ENCODE measurements at regions not wholly inside any gene's neighbourhood (a gene's known extent, or its start where the extent isn't known, plus 50 kb on each side); places are given as distances from the start of the nearest gene placed in this dataset.

GRCh38 chr18:10182009-10182624, 268.3 kb downstream of the VAPA start:
- Histone ChIP-seq H3K4me1 (ENCODE audit: control insufficient read depth in 5 of 5, insufficient read depth in 5 of 5, low read length in 5 of 5) (no peaks in the 10 kb centered on the region), H3K9me3 (ENCODE audit: control insufficient read depth in 4 of 4, insufficient read depth in 3 of 4, low read length in 3 of 4) (no peaks in the 10 kb centered on the region), H3K4me3 (no peak overlapping the region), H3K27ac (ENCODE audit: low read depth in 1 of 2, low read length in 1 of 2) (no peak overlapping the region), H3K9ac (ENCODE audit: insufficient read depth in 1 of 2, low read length in 2 of 2) (no peak overlapping the region), H3K36me3 (ENCODE audit: control insufficient read depth in 4 of 4, insufficient read depth in 4 of 4, low read length in 4 of 4) (no peaks in the 10 kb centered on the region), H3K27me3 (ENCODE audit: control insufficient read depth in 3 of 3, insufficient read depth in 3 of 3, low read length in 2 of 3) (no peaks in the 10 kb centered on the region)
- ATAC-seq (ENCODE audit: insufficient read depth, low FRiP score) (no peak), DNase-seq (no peak)
- TF ChIP-seq, protein P1, sequence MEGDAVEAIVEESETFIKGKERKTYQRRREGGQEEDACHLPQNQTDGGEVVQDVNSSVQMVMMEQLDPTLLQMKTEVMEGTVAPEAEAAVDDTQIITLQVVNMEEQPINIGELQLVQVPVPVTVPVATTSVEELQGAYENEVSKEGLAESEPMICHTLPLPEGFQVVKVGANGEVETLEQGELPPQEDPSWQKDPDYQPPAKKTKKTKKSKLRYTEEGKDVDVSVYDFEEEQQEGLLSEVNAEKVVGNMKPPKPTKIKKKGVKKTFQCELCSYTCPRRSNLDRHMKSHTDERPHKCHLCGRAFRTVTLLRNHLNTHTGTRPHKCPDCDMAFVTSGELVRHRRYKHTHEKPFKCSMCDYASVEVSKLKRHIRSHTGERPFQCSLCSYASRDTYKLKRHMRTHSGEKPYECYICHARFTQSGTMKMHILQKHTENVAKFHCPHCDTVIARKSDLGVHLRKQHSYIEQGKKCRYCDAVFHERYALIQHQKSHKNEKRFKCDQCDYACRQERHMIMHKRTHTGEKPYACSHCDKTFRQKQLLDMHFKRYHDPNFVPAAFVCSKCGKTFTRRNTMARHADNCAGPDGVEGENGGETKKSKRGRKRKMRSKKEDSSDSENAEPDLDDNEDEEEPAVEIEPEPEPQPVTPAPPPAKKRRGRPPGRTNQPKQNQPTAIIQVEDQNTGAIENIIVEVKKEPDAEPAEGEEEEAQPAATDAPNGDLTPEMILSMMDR (IDR thresholded peaks at IDR 0.05; ENCODE audit: control extremely low read depth, extremely low read depth): no peak
- WGBS, 2 donors: 90 to 93% methylated on average over 11 of the region's 11 CpGs

- TF ChIP-seq, protein P1 (IDR thresholded peaks at IDR 0.05; ENCODE audit: control extremely low read depth, extremely low read depth): no peak
- H3K9ac ChIP-seq (ENCODE audit: insufficient read depth in 1 of 2, low read length in 2 of 2): no peak overlapping the region
- H3K4me1 ChIP-seq (ENCODE audit: control insufficient read depth in 5 of 5, insufficient read depth in 5 of 5, low read length in 5 of 5): peaks cover 0 to 6% (median 0%) of the 10 kb centered on the region in 5 donors
- no peak for DNase-seq
- H3K27me3 ChIP-seq (ENCODE audit: control insufficient read depth in 3 of 3, insufficient read depth in 3 of 3, low read length in 2 of 3): no peaks in the 10 kb centered on the region
- H3K9me3 ChIP-seq (ENCODE audit: control insufficient read depth in 4 of 4, insufficient read depth in 3 of 4, low read length in 3 of 4): no peaks in the 10 kb centered on the region
- ATAC-seq (ENCODE audit: insufficient read depth, low FRiP score): no peak
- 90 to 92% methylated on average over 3 of the region's 3 CpGs for WGBS, 2 donors
- H3K36me3 ChIP-seq (ENCODE audit: control insufficient read depth in 4 of 4, insufficient read depth in 4 of 4, low read length in 4 of 4): no peaks in the 10 kb centered on the region
- H3K4me3 ChIP-seq: no peak overlapping the region
- no peak overlapping the region for H3K27ac ChIP-seq (ENCODE audit: low read depth in 1 of 2, low read length in 1 of 2)
Measured at GRCh38 chr18:10184776-10185175, 269.7 kb upstream of the APCDD1 start.

DNA sequence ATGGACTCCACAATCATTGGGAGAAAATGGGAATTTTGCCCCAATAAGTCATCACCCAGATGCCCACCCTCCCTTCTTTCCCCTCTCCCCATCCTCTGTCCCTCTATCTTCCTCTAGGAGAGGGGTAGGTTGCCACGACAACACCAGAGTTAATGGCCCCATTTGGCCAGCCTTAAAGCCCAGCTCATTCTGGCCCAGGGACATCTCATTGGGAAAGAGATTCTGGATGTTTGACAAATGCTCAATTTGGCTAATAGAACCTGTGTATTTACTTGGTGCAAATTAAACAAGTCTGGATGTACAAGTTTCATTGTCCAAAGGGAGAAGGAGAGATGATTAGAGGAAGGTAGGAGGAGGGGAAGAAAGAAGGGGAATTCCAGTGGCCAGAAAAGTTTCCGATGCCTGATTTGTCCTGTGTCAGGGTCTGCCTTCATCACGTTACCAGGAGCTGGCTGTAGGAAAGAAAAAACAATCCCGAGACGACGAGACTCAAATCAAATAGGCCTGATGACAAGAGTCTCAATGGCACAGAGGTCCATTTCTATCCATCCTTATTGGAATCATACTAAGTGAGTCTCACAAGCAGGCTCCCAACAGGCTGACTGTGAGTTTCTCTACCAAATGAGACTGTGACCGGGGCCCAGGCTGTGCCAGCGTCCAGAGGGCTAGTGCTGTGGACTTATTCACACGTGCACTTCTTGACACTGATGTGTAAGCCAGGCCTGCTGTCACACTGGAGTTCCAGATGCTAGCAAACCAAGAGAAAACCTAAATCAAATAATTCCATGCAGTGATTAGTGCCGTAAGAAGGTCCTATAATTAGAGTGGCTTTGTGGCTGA, 265.2 kb upstream of the APCDD1 start:
- no peak overlapping the region for H3K9ac ChIP-seq (ENCODE audit: insufficient read depth in 1 of 2, low read length in 2 of 2)
- H3K36me3 ChIP-seq (ENCODE audit: control insufficient read depth in 4 of 4, insufficient read depth in 4 of 4, low read length in 4 of 4): no peaks in the 10 kb centered on the region
- no peaks in the 10 kb centered on the region for H3K27me3 ChIP-seq (ENCODE audit: control insufficient read depth in 3 of 3, insufficient read depth in 3 of 3, low read length in 2 of 3)
- no peaks in the 10 kb centered on the region for H3K9me3 ChIP-seq (ENCODE audit: control insufficient read depth in 4 of 4, insufficient read depth in 3 of 4, low read length in 3 of 4)
- TF ChIP-seq, protein P1 (IDR thresholded peaks at IDR 0.05; ENCODE audit: control extremely low read depth, extremely low read depth): no peak
- DNase-seq (no peak), ATAC-seq (ENCODE audit: insufficient read depth, low FRiP score) (no peak)
- peaks cover 0 to 6% (median 0%) of the 10 kb centered on the region in 5 donors for H3K4me1 ChIP-seq (ENCODE audit: control insufficient read depth in 5 of 5, insufficient read depth in 5 of 5, low read length in 5 of 5)
- 79 to 91% methylated on average over 10 of the region's 10 CpGs for WGBS, 2 donors
- no peak overlapping the region for H3K27ac ChIP-seq (ENCODE audit: low read depth in 1 of 2, low read length in 1 of 2)
- H3K4me3 ChIP-seq: no peak overlapping the region
